ENCODE measurements at regions not wholly inside any gene's neighbourhood (a gene's known extent, or its start where the extent isn't known, plus 50 kb on each side); places are given as distances from the start of the nearest gene placed in this dataset.

- ChIA-PET POLR2A (ENCODE audit: partially characterized antibody) (interaction anchor here (1.5 kb wide), 1 partner anchor 10 kb away, joined by 3 read pairs; no protein-coding TSS in a partner anchor), CTCF (ENCODE audit: partially characterized antibody) (interaction anchor here (0.8 kb wide), 1 partner anchor 52 kb away, joined by 3 read pairs; no protein-coding TSS in a partner anchor)
- Histone ChIP-seq H2AFZ (ENCODE audit: low read length) (no peak overlapping the region), H3K4ac (replicated peaks; ENCODE audit: insufficient read length, low read depth, low read length) (no peak overlapping the region), H2AK5ac (ENCODE audit: low read depth, low read length) (no peak overlapping the region), H4K5ac (ENCODE audit: insufficient read length, low read depth, low read length) (no peak overlapping the region), H3K9ac (replicated peaks in 1 of 4; ENCODE audit: extremely low read depth in 1 of 4, low read depth in 3 of 4, low read length in 3 of 4) (no peak overlapping the region), H3K4me1 (replicated peaks in 1 of 4; ENCODE audit: control insufficient read depth in 3 of 4, insufficient read depth in 4 of 4, low read length in 3 of 4) (peaks cover 0 to 2% (median 0%) of the 10 kb centered on the region in 4 experiments; a peak in 1 of 7 replicates), H4K20me1 (replicated peaks in 1 of 2; ENCODE audit: control insufficient read depth in 1 of 2, insufficient read depth in 2 of 2, low read length in 2 of 2) (no peaks in the 10 kb centered on the region), H3K79me2 (ENCODE audit: control insufficient read depth in 1 of 2, insufficient read depth in 2 of 2, low read length in 2 of 2) (no peaks in the 10 kb centered on the region), H3K79me1 (ENCODE audit: low read depth, low read length) (no peaks in the 10 kb centered on the region), H3K27me3 (replicated peaks in 1 of 4; ENCODE audit: control insufficient read depth in 3 of 4, extremely low read depth in 1 of 4, insufficient read depth in 3 of 4, low read length in 3 of 4) (no peaks in the 10 kb centered on the region), H3K14ac (ENCODE audit: insufficient read length) (no peak overlapping the region), H3K4me2 (ENCODE audit: insufficient read depth in 1 of 2, low read depth in 2 of 2, low read length in 2 of 2) (no peak overlapping the region), H2BK15ac (ENCODE audit: low read length) (no peak overlapping the region), H3K36me3 (ENCODE audit: control insufficient read depth in 2 of 4, insufficient read depth in 4 of 4, low read length in 3 of 4) (no peaks in the 10 kb centered on the region), H3K56ac (replicated peaks; ENCODE audit: insufficient read length, low read depth, low read length) (no peak overlapping the region), H3K23me2 (ENCODE audit: low read depth, low read length) (no peaks in the 10 kb centered on the region), H4K91ac (replicated peaks; ENCODE audit: insufficient read length, low read length) (no peak overlapping the region), H3K18ac (ENCODE audit: extremely low read depth, low read length) (no peak overlapping the region), H3K9me3 (ENCODE audit: insufficient read depth in 2 of 2, low read depth in 1 of 2, low read length in 1 of 2) (no peaks in the 10 kb centered on the region), H3K27ac (ENCODE audit: low read depth, low read length) (no peak overlapping the region), H2BK5ac (ENCODE audit: low read depth, low read length) (no peak overlapping the region), H3K4me3 (ENCODE audit: extremely low read depth in 1 of 4, insufficient read depth in 2 of 4, low read depth in 3 of 4, low read length in 4 of 4) (no peak overlapping the region), H2BK120ac (replicated peaks; ENCODE audit: low read depth, low read length) (no peak overlapping the region), H3K23ac (ENCODE audit: insufficient read length) (no peak overlapping the region), H2BK20ac (ENCODE audit: low read length) (no peak overlapping the region), H2BK12ac (ENCODE audit: low read depth, low read length) (no peak overlapping the region), H4K8ac (ENCODE audit: extremely low read depth, insufficient read depth, low read length) (no peak overlapping the region)
- 97% methylated on average over 12 of the region's 13 CpGs; no CpG with 5 or more reads in 1 of the 2 experiments for WGBS, 2 experiments (ENCODE audit: extremely low coverage in 1 of 2, insufficient coverage in 1 of 2, insufficient read length in 1 of 2, insufficient replicate concordance in 2 of 2, low coverage in 1 of 2, low lambda C conversion rate in 2 of 2, missing lambda C conversion rate in 1 of 2)
- FAIRE-seq = no peak
- no peak for DNase-seq (ENCODE audit: low read depth in 1 of 2, low spot score in 2 of 2)
- TF ChIP-seq BACH1 (IDR thresholded peaks at IDR 0.05; ENCODE audit: low read length) (no peak), TAF7 (optimal IDR thresholded peaks at IDR 0.05; ENCODE audit: borderline replicate concordance, low read depth, low read length) (no peak), MAFK (IDR thresholded peaks at IDR 0.05; ENCODE audit: low read depth, low read length) (no peak), CTBP2 (IDR thresholded peaks at IDR 0.05; ENCODE audit: borderline replicate concordance, insufficient read depth, insufficient read length, low read length) (no peak), TBP (IDR thresholded peaks at IDR 0.05; ENCODE audit: low read depth, low read length) (no peak), NANOG (IDR thresholded peaks at IDR 0.05; ENCODE audit: insufficient read depth, low read depth, low read length, poor library complexity, severe bottlenecking) (no peak), KDM5A (IDR thresholded peaks at IDR 0.05; ENCODE audit: low read length) (no peak), SP1 (IDR thresholded peaks at IDR 0.05; ENCODE audit: low read depth, low read length) (no peak), ATF2 (IDR thresholded peaks at IDR 0.05; ENCODE audit: low read length) (no peak)
These were observed 62.1 kb upstream of the LYZL2 start for GRCh38 chr10:30691639-30692015.

All from H1 (cell line).